Testis (tissue), 2 donors: ENCODE measurements at regions not wholly inside any gene's neighbourhood (a gene's known extent, or its start where the extent isn't known, plus 50 kb on each side); places are given as distances from the start of the nearest gene placed in this dataset.

Experiments
- DNase-seq: peaks from one replicate; pipeline ENCODE4 v3.0.0-alpha.2; 2019
- H3K27ac ChIP-seq, 2 donors: fragments of 200-600 bp; sonication (generic); one replicate each; pipeline ENCODE4 v1.5.1; 2019
- H3K27me3 ChIP-seq: fragments of 200-600 bp; sonication (generic); one replicate; pipeline ENCODE4 v1.5.1; 2019
- H3K36me3 ChIP-seq: fragments of 200-600 bp; sonication (generic); one replicate; pipeline ENCODE4 v1.5.1; 2017; ENCODE audit warnings: low read depth; ENCODE audit errors: missing control alignments
- H3K4me1 ChIP-seq: fragments of 200-600 bp; sonication (generic); one replicate; pipeline ENCODE4 v1.5.1; 2019
- H3K4me3 ChIP-seq, 2 donors: fragments of 200-600 bp; sonication (generic); one replicate each; pipeline ENCODE4 v1.5.1; 2017 to 2019
- H3K9me3 ChIP-seq: fragments of 200-600 bp; sonication (generic); one replicate; pipeline ENCODE4 v1.5.1; 2017
- POLR2A ChIP-seq: fragments of 450-650 bp; IDR thresholded peaks from one replicate; pipeline ENCODE4 v1.6.1; 2017; ENCODE audit warnings: antibody characterized with exemption, mild to moderate bottlenecking, moderate library complexity
- WGBS, 2 donors: methylation state at CpG; one replicate each; pipeline ENCODE4 v1.1.5; 2018; 5-methylcytosine and 5-hydroxymethylcytosine counted together
- intact Hi-C: fragments of 100-400 bp; cut with DNase I; formaldehyde crosslinking; loops from one replicate; pipeline ENCODE4 v1.15.1; 2023; ENCODE audit warnings: low total_unique reads
- TF ChIP-seq, protein P1 (sequence below), 3 experiments: fragments of 450-650 bp in 2 of 3; fragments of 200-600 bp in 1 of 3; sonication (generic) in 1 of 3; IDR thresholded peaks; one replicate each; pipeline ENCODE4 v1.5.1; 2016 to 2019; ENCODE audit warnings: antibody characterized with exemption in 3 of 3, mild to moderate bottlenecking in 2 of 3, moderate library complexity in 1 of 3

- H3K27ac ChIP-seq, result no peak overlapping the region
- DNase-seq, result no peak
- no peaks in the 10 kb centered on the region for H3K9me3 ChIP-seq
- H3K4me3 ChIP-seq, result no peak overlapping the region
- WGBS, 2 donors, result 83 to 85% methylated on average over 9 of the region's 9 CpGs
- TF ChIP-seq, protein P1, sequence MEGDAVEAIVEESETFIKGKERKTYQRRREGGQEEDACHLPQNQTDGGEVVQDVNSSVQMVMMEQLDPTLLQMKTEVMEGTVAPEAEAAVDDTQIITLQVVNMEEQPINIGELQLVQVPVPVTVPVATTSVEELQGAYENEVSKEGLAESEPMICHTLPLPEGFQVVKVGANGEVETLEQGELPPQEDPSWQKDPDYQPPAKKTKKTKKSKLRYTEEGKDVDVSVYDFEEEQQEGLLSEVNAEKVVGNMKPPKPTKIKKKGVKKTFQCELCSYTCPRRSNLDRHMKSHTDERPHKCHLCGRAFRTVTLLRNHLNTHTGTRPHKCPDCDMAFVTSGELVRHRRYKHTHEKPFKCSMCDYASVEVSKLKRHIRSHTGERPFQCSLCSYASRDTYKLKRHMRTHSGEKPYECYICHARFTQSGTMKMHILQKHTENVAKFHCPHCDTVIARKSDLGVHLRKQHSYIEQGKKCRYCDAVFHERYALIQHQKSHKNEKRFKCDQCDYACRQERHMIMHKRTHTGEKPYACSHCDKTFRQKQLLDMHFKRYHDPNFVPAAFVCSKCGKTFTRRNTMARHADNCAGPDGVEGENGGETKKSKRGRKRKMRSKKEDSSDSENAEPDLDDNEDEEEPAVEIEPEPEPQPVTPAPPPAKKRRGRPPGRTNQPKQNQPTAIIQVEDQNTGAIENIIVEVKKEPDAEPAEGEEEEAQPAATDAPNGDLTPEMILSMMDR (IDR thresholded peaks at IDR 0.05), result no peak
- no peak for TF ChIP-seq POLR2A
- H3K4me1 ChIP-seq, result no peaks in the 10 kb centered on the region
- H3K27me3 ChIP-seq, result no peaks in the 10 kb centered on the region
- intact Hi-C loops, result no loop called here
- H3K36me3 ChIP-seq, result no peaks in the 10 kb centered on the region
These were observed 273.8 kb downstream of the MRTFB start for GRCh38 chr16:14344945-14345344.

DNA sequence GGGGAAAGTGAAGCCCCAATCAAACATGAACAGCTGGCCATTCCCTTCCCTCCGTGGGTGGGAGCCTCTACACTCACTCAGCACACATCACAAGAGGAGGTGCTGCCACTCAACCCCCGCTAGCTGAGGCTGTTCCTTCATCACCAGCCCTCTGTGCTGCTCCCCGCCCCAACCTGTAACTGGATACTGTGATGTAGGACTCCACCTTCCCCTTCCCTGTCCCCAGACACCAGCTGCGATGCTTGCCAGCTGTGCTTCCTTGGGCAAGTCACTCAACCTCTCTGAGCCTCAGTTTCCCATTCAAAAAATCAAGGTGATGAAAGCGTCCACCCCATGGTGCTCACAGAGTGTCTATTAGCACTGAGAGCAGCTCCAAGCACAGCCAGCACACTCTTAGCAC lies 273.2 kb downstream of the MRTFB start:
- Histone ChIP-seq H3K27me3 (no peaks in the 10 kb centered on the region), H3K27ac (no peak overlapping the region), H3K36me3 (no peaks in the 10 kb centered on the region), H3K9me3 (no peaks in the 10 kb centered on the region), H3K4me3 (no peak overlapping the region), H3K4me1 (no peaks in the 10 kb centered on the region)
- TF ChIP-seq, protein P1 (IDR thresholded peaks at IDR 0.05), result no peak
- no peak for TF ChIP-seq POLR2A
- 77 to 81% methylated on average over 5 of the region's 5 CpGs for WGBS, 2 donors
- no peak for DNase-seq
- intact Hi-C loops, result no loop called here

- WGBS, 2 donors, result 85 to 88% methylated on average over 4 of the region's 4 CpGs
These were observed 270.5 kb downstream of the MRTFB start for GRCh38 chr16:14341324-14342225.

GRCh38 chr16:14339694-14340093 lies 268.6 kb downstream of the MRTFB start:
- intact Hi-C loops, result no loop called here

More at GRCh38 chr16:14341324-14342225, 270.5 kb downstream of the MRTFB start:
- no peak for DNase-seq
- Histone ChIP-seq H3K4me3 (no peak overlapping the region), H3K27ac (no peak overlapping the region), H3K9me3 (no peaks in the 10 kb centered on the region), H3K4me1 (no peaks in the 10 kb centered on the region), H3K27me3 (no peaks in the 10 kb centered on the region), H3K36me3 (no peaks in the 10 kb centered on the region)
- no peak for TF ChIP-seq POLR2A
- TF ChIP-seq, protein P1 (IDR thresholded peaks at IDR 0.05), result no peak
- intact Hi-C loops, result no loop called here

More at GRCh38 chr16:14339694-14340093, 268.6 kb downstream of the MRTFB start:
- 86 to 95% methylated on average over 2 of the region's 2 CpGs for WGBS, 2 donors
- H3K9me3 ChIP-seq, result no peaks in the 10 kb centered on the region
- H3K36me3 ChIP-seq, result no peaks in the 10 kb centered on the region
- no peak overlapping the region for H3K4me3 ChIP-seq
- H3K27ac ChIP-seq, result no peak overlapping the region
- DNase-seq, result no peak
- H3K27me3 ChIP-seq, result no peaks in the 10 kb centered on the region
- H3K4me1 ChIP-seq, result peaks cover 2% of the 10 kb centered on the region
- no peak for TF ChIP-seq POLR2A
- TF ChIP-seq, protein P1 (IDR thresholded peaks at IDR 0.05), result no peak
